Transverse colon (tissue), 4 donors: ENCODE measurements at regions not wholly inside any gene's neighbourhood (a gene's known extent, or its start where the extent isn't known, plus 50 kb on each side); places are given as distances from the start of the nearest gene placed in this dataset.

Experiments
- CTCF ChIP-seq, 5 experiments: fragments of 200-600 bp in 3 of 5; fragments of 450-650 bp in 2 of 5; sonication (generic) in 3 of 5; IDR thresholded peaks; 1 replicate in 2 of 5; 2 replicates in 3 of 5; pipeline ENCODE4 v1.5.1; 2016 to 2017; ENCODE audit warnings: antibody characterized with exemption in 5 of 5, inconsistent platforms in 3 of 5, mild to moderate bottlenecking in 2 of 5, moderate library complexity in 1 of 5
- EP300 ChIP-seq: sonication (generic); formaldehyde crosslinking; IDR thresholded peaks from one replicate; pipeline ENCODE4 v1.6.1; 2017; ENCODE audit warnings: antibody characterized with exemption, low read depth
- POLR2A ChIP-seq: fragments of 450-650 bp; IDR thresholded peaks from one replicate; pipeline ENCODE4 v1.6.1; 2016; ENCODE audit warnings: antibody characterized with exemption, mild to moderate bottlenecking, moderate library complexity
- POLR2AphosphoS5 ChIP-seq, 3 donors: sonication (generic); formaldehyde crosslinking; IDR thresholded peaks; one replicate each; pipeline ENCODE4 v1.6.1; 2016; ENCODE audit warnings: antibody characterized with exemption in 3 of 3

GRCh38 chr1:38328278-38329035 is 281.9 kb upstream of the POU3F1 start:
- no peak for TF ChIP-seq CTCF (IDR thresholded peaks at IDR 0.05)
- TF ChIP-seq POLR2A, result no peak
- no peak for TF ChIP-seq EP300
- no peak for TF ChIP-seq POLR2AphosphoS5 (IDR thresholded peaks at IDR 0.05)
